GM19397 (cell line): ENCODE measurements at regions not wholly inside any gene's neighbourhood (a gene's known extent, or its start where the extent isn't known, plus 50 kb on each side); places are given as distances from the start of the nearest gene placed in this dataset.
"Not testable (repeated sequence)": the region's sequence is repeated elsewhere in the genome, so short reads cannot be mapped to it uniquely, and the experiment has no call there.

Experiments
- ATAC-seq: cut with Tn5 transposase; IDR thresholded peaks from one replicate; pipeline ENCODE4 v1.9.1; 2021; ENCODE audit warnings: mild to moderate bottlenecking, moderate library complexity; ENCODE audit not compliant: unreplicated experiment

GRCh38 chr3:80994767-80995166 lies 766.7 kb downstream of the GBE1 start:
- no peak for ATAC-seq

- no peak for ATAC-seq
These were observed 767.3 kb downstream of the GBE1 start for GRCh38 chr3:80994085-80994665.

- ATAC-seq = peak; percentile 72
These were observed 768.1 kb downstream of the GBE1 start for GRCh38 chr3:80993241-80993945.

- ATAC-seq = no peak
These were observed 777.7 kb downstream of the GBE1 start for GRCh38 chr3:80983753-80984152.

GRCh38 chr3:80978216-80978969 lies 783.1 kb downstream of the GBE1 start:
- no peak for ATAC-seq

- no peak for ATAC-seq
These were observed 791.2 kb downstream of the GBE1 start for GRCh38 chr3:80970292-80970691.

GRCh38 chr3:80929576-80929975 lies 831.9 kb downstream of the GBE1 start:
- no peak for ATAC-seq

GRCh38 chr3:80914854-80915253 lies 846.6 kb downstream of the GBE1 start:
- ATAC-seq = no peak

GRCh38 chr3:80898211-80898610 lies 863.2 kb downstream of the GBE1 start:
- no peak for ATAC-seq

GRCh38 chr3:80897005-80897404 lies 864.4 kb downstream of the GBE1 start:
- not testable (repeated sequence) for ATAC-seq

GRCh38 chr3:80890571-80890970 lies 870.9 kb downstream of the GBE1 start:
- no peak for ATAC-seq

GRCh38 chr3:80889535-80889934 lies 871.9 kb downstream of the GBE1 start:
- no peak for ATAC-seq

GRCh38 chr3:80870476-80871041 lies 890.9 kb downstream of the GBE1 start:
- no peak for ATAC-seq

GRCh38 chr3:80855482-80855881 lies 906.0 kb downstream of the GBE1 start:
- ATAC-seq = no peak

- ATAC-seq = no peak
These were observed 925.0 kb downstream of the GBE1 start for GRCh38 chr3:80836395-80836794.

GRCh38 chr3:80807577-80807976 lies 953.9 kb downstream of the GBE1 start:
- no peak for ATAC-seq

- no peak for ATAC-seq
These were observed 954.8 kb downstream of the GBE1 start for GRCh38 chr3:80806673-80807072.

- no peak for ATAC-seq
These were observed 972.5 kb downstream of the GBE1 start for GRCh38 chr3:80788914-80789313.

- ATAC-seq = no peak
These were observed 975.6 kb downstream of the GBE1 start for GRCh38 chr3:80785875-80786274.

- no peak for ATAC-seq
These were observed 976.0 kb downstream of the GBE1 start for GRCh38 chr3:80785475-80785874.

- ATAC-seq = no peak
These were observed 990.4 kb downstream of the GBE1 start for GRCh38 chr3:80771085-80771484.
